ENCODE measurements at regions not wholly inside any gene's neighbourhood (a gene's known extent, or its start where the extent isn't known, plus 50 kb on each side); places are given as distances from the start of the nearest gene placed in this dataset.

GRCh38 chr4:14902342-14902741, 99.9 kb upstream of the CPEB2 start:
- TF ChIP-seq CTCF (optimal IDR thresholded peaks at IDR 0.05 in 1 of 3, IDR thresholded peaks at IDR 0.05 in 1 of 3, conservative IDR thresholded peaks at IDR 0.05 in 1 of 3; ENCODE audit: extremely low read depth in 1 of 3, insufficient read depth in 2 of 3, low read length in 3 of 3) (no peak), EZH2 (IDR thresholded peaks at IDR 0.05; ENCODE audit: low read length) (no peak)
